OCI-LY1 (cell line): ENCODE measurements at regions not wholly inside any gene's neighbourhood (a gene's known extent, or its start where the extent isn't known, plus 50 kb on each side); places are given as distances from the start of the nearest gene placed in this dataset.
"Not testable (repeated sequence)": the region's sequence is repeated elsewhere in the genome, so short reads cannot be mapped to it uniquely, and the experiment has no call there.

Experiments
- EZH2 ChIP-seq: fragments of 200-600 bp; sonication (generic), shearing (Covaris generic); IDR thresholded peaks from 2 replicates; pipeline ENCODE4 v1.8.0; 2017; ENCODE audit warnings: borderline replicate concordance, mixed run types, mild to moderate bottlenecking, antibody characterized with exemption, low read length, moderate library complexity, mixed read lengths
- TF ChIP-seq, protein P1 (sequence below): fragments of 200-600 bp; sonication (generic), shearing (Covaris generic); IDR thresholded peaks from 2 replicates; pipeline ENCODE4 v1.5.1; 2017; ENCODE audit warnings: mild to moderate bottlenecking, antibody characterized with exemption, low read length, moderate library complexity, mixed read lengths

GRCh38 chr7:153743434-153743833 is 308.8 kb upstream of the DPP6 start:
- TF ChIP-seq, protein P1, sequence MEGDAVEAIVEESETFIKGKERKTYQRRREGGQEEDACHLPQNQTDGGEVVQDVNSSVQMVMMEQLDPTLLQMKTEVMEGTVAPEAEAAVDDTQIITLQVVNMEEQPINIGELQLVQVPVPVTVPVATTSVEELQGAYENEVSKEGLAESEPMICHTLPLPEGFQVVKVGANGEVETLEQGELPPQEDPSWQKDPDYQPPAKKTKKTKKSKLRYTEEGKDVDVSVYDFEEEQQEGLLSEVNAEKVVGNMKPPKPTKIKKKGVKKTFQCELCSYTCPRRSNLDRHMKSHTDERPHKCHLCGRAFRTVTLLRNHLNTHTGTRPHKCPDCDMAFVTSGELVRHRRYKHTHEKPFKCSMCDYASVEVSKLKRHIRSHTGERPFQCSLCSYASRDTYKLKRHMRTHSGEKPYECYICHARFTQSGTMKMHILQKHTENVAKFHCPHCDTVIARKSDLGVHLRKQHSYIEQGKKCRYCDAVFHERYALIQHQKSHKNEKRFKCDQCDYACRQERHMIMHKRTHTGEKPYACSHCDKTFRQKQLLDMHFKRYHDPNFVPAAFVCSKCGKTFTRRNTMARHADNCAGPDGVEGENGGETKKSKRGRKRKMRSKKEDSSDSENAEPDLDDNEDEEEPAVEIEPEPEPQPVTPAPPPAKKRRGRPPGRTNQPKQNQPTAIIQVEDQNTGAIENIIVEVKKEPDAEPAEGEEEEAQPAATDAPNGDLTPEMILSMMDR: not testable (repeated sequence)
- not testable (repeated sequence) for TF ChIP-seq EZH2
